ENCODE measurements at regions not wholly inside any gene's neighbourhood (a gene's known extent, or its start where the extent isn't known, plus 50 kb on each side); places are given as distances from the start of the nearest gene placed in this dataset.

DNA sequence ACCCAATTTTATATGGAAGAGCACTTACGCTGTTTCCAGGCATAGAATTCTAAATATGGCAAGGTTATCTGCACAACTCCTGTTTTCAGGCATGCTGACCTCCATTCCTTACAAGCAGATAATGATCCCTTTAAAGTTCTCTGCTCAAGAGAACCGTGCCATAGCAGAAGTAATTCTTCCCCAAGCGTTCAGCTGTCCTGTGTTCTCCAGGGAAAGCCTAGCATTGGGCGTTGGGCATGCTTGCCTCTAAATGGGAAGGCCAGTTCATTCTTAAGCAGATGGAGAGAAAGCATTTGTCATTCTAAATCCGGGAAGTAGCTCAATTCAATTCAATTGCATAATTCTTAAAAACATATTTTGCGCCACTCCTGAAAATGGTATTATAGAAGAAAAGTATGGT lies 55.7 kb upstream of the EML4 start:
- no peak for ATAC-seq
- POLR2A ChIA-PET = interaction anchor here (1.2 kb wide), 1 partner anchor 19 kb away, joined by 3 read pairs; no protein-coding TSS in a partner anchor
- no peaks in the 10 kb centered on the region for H3K9me3 Mint-ChIP-seq
- TF ChIP-seq, protein P1, sequence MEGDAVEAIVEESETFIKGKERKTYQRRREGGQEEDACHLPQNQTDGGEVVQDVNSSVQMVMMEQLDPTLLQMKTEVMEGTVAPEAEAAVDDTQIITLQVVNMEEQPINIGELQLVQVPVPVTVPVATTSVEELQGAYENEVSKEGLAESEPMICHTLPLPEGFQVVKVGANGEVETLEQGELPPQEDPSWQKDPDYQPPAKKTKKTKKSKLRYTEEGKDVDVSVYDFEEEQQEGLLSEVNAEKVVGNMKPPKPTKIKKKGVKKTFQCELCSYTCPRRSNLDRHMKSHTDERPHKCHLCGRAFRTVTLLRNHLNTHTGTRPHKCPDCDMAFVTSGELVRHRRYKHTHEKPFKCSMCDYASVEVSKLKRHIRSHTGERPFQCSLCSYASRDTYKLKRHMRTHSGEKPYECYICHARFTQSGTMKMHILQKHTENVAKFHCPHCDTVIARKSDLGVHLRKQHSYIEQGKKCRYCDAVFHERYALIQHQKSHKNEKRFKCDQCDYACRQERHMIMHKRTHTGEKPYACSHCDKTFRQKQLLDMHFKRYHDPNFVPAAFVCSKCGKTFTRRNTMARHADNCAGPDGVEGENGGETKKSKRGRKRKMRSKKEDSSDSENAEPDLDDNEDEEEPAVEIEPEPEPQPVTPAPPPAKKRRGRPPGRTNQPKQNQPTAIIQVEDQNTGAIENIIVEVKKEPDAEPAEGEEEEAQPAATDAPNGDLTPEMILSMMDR (IDR thresholded peaks at IDR 0.05) = no peak
- intact Hi-C loops (cut with micrococcal nuclease) = no loop called here
- H3K4me1 Mint-ChIP-seq (ENCODE audit: low read depth) = peaks cover 33% of the 10 kb centered on the region
- no peaks in the 10 kb centered on the region for H3K36me3 Mint-ChIP-seq (ENCODE audit: low read depth)
- DNase-seq = no peak
- no peaks in the 10 kb centered on the region for H3K27me3 Mint-ChIP-seq
- H3K27ac Mint-ChIP-seq = no peak overlapping the region
- H3K4me3 Mint-ChIP-seq = no peak overlapping the region
- CTCF ChIA-PET = interaction anchor here (1.0 to 2.1 kb wide), 4 partner anchors 12 to 133 kb away, joined by 3 to 7 read pairs (median 6); no protein-coding TSS in a partner anchor

DNA sequence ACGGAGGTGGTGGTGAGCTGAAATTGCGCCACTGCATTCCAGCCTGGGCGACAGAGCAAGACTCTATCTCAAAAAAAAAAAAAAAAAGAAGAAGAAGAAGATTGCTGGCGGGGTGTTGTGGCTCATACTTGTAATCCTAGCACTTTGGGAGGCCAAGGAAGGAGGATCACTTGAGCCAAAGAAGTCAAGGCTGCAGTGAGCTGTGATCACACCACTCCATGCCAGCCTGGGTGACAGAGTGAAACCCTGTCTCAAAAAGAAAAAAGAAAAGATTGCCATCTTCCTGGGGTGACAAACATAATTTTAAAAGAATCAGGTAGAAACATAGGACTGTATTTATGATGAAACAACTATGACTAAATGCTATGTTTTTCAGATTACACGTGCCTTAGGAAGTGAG lies 55.1 kb upstream of the EML4 start:
- ChIA-PET CTCF (interaction anchor here (1.2 to 2.1 kb wide), 6 partner anchors 8 to 133 kb away, joined by 3 to 7 read pairs (median 6); no protein-coding TSS in a partner anchor), POLR2A (interaction anchor here (0.6 to 3.7 kb wide), 4 partner anchors 8 to 445 kb away, joined by 3 to 14 read pairs (median 3); no protein-coding TSS in a partner anchor)
- Mint-ChIP-seq H3K27ac (no peak overlapping the region), H3K4me1 (ENCODE audit: low read depth) (peaks cover 39% of the 10 kb centered on the region), H3K36me3 (ENCODE audit: low read depth) (no peaks in the 10 kb centered on the region), H3K9me3 (no peaks in the 10 kb centered on the region), H3K27me3 (no peaks in the 10 kb centered on the region), H3K4me3 (no peak overlapping the region)
- TF ChIP-seq, protein P1 (IDR thresholded peaks at IDR 0.05) = no peak
- DNase-seq = no peak
- ATAC-seq = no peak
- intact Hi-C loops (cut with micrococcal nuclease) = no loop called here

DNA sequence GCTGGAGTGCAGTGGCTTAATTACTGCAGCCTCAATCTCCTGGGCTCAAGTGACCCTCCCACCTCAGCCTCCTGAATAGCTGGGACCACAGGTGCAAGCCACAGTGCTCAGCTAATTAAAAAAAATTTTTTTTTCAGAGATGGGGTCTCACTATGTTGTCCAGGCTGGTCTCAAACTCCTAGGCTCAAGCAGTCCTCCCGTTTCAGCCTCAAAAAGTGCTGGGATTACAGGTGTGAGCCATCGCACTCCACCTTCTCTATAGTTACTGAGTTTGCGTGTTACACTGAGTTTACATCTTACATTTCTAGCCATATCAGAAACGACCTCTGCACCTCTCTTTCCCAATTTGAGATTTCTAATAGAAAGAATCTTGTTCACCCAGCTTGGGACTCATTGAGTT lies 53.6 kb upstream of the EML4 start:
- TF ChIP-seq, protein P1 (IDR thresholded peaks at IDR 0.05) = no peak
- ChIA-PET CTCF (interaction anchor here (0.8 to 2.1 kb wide), 5 partner anchors 10 to 141 kb away, joined by 3 to 7 read pairs (median 5); no protein-coding TSS in a partner anchor), POLR2A (interaction anchor here (1.4 to 3.7 kb wide), 2 partner anchors 9 to 243 kb away, joined by 3 to 14 read pairs; no protein-coding TSS in a partner anchor)
- H3K9me3 Mint-ChIP-seq = no peaks in the 10 kb centered on the region
- DNase-seq = no peak
- H3K4me1 Mint-ChIP-seq (ENCODE audit: low read depth) = peaks cover 40% of the 10 kb centered on the region
- ATAC-seq = no peak
- H3K27me3 Mint-ChIP-seq = no peaks in the 10 kb centered on the region
- no peaks in the 10 kb centered on the region for H3K36me3 Mint-ChIP-seq (ENCODE audit: low read depth)
- H3K4me3 Mint-ChIP-seq = no peak overlapping the region
- no peak overlapping the region for H3K27ac Mint-ChIP-seq
- intact Hi-C loops (cut with micrococcal nuclease) = no loop called here

DNA sequence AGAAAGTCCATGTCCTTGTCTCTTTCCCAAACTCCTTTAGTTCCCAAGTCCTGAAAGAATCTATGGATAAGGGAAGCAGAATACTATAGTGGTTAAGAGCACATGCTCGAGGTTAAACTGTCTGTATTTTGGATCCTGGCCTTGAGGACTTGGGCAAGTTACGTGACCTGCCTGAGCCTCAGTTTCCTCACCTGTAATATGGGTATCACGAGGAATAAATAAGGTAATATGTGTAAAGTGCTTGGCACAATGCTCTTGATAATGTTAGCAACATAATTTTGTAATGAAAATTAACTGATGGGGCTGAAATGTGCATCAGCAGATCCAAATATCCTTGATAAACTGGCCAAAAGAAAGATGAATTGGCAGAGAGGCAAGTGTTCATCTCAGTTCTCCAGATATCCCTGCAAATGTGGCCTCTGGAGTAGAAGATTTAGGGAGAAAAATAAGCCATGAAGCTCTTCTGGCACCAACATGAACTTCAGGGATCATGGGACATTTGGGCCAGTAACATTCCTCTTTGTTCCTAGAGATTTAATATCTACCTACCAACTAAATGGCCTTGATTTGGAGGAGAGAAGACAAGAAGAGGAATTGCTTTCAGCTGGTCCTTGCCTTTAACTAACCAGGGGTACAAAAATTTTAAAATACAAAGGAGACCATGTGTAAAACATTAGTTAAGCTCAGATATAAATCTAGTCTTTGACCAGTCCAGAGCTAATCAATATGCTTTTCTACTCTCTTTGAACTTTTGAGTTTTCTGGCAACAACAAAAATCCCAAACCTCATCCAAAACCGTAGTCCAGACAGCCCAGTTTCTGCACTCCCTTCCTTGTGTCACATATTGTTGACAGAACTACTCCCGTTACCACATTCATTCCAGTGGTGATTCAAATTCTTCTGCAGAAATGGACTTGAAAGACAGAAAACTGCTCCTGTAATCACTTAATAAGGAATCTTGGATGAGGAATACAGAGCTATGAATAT lies 52.7 kb upstream of the EML4 start:
- Mint-ChIP-seq H3K36me3 (ENCODE audit: low read depth) (no peaks in the 10 kb centered on the region), H3K9me3 (peaks cover 4% of the 10 kb centered on the region), H3K4me3 (no peak overlapping the region), H3K27me3 (no peaks in the 10 kb centered on the region), H3K27ac (no peak overlapping the region), H3K4me1 (ENCODE audit: low read depth) (peaks cover 37% of the 10 kb centered on the region)
- TF ChIP-seq, protein P1 (IDR thresholded peaks at IDR 0.05) = no peak
- no peak for ATAC-seq
- intact Hi-C loops (cut with micrococcal nuclease) = no loop called here
- DNase-seq = no peak
- ChIA-PET POLR2A (interaction anchor here (0.7 to 3.7 kb wide), 2 partner anchors 10 to 83 kb away, joined by 3 to 14 read pairs; no protein-coding TSS in a partner anchor), CTCF (interaction anchor here (0.6 to 2.1 kb wide), 8 partner anchors 11 to 140 kb away, joined by 3 to 6 read pairs (median 3); no protein-coding TSS in a partner anchor)

Data from activated CD8-positive, alpha-beta T cell treated with anti-CD3 and anti-CD28 coated beads for 36 hours (primary cell).